CD4-positive, alpha-beta T cell treated with Interleukin-4 for 1 hour (primary cell): ENCODE measurements at regions not wholly inside any gene's neighbourhood (a gene's known extent, or its start where the extent isn't known, plus 50 kb on each side); places are given as distances from the start of the nearest gene placed in this dataset.

Source experiments
- DNase-seq, 2 donors: peaks; one replicate each; pipeline ENCODE4 v3.0.0-alpha.2; 2020 to 2022

GRCh38 chr5:66503203-66503789, 92.9 kb upstream of the MAST4 start:
- DNase-seq: no peak

- no peak for DNase-seq
These were observed 89.1 kb upstream of the MAST4 start for GRCh38 chr5:66507106-66507505.

GRCh38 chr5:66511491-66511890, 84.7 kb upstream of the MAST4 start:
- DNase-seq: no peak

- no peak for DNase-seq
These were observed 83.1 kb upstream of the MAST4 start for GRCh38 chr5:66513130-66513529.

- no peak for DNase-seq
These were observed 81.0 kb upstream of the MAST4 start for GRCh38 chr5:66515209-66515608.

GRCh38 chr5:66516550-66516949, 79.6 kb upstream of the MAST4 start:
- DNase-seq: no peak

- no peak for DNase-seq
These were observed 78.8 kb upstream of the MAST4 start for GRCh38 chr5:66517351-66517750.

- DNase-seq: no peak
These were observed 78.1 kb upstream of the MAST4 start for GRCh38 chr5:66518052-66518451.

GRCh38 chr5:66518753-66519152, 77.4 kb upstream of the MAST4 start:
- no peak for DNase-seq

- DNase-seq: no peak
These were observed 76.6 kb upstream of the MAST4 start for GRCh38 chr5:66519626-66520025.

- no peak for DNase-seq
These were observed 75.3 kb upstream of the MAST4 start for GRCh38 chr5:66520854-66521253.

GRCh38 chr5:66527478-66528035, 68.6 kb upstream of the MAST4 start:
- DNase-seq: no peak

- no peak for DNase-seq
These were observed 67.0 kb upstream of the MAST4 start for GRCh38 chr5:66529182-66529581.

GRCh38 chr5:66529704-66530103, 66.5 kb upstream of the MAST4 start:
- no peak for DNase-seq

GRCh38 chr5:66538126-66538525, 58.1 kb upstream of the MAST4 start:
- no peak for DNase-seq

- DNase-seq: no peak
These were observed 57.7 kb upstream of the MAST4 start for GRCh38 chr5:66538531-66538930.

- DNase-seq: no peak
These were observed 56.1 kb upstream of the MAST4 start for GRCh38 chr5:66540078-66540477.

GRCh38 chr5:66542711-66543110, 53.5 kb upstream of the MAST4 start:
- DNase-seq: no peak
